ENCODE measurements at regions not wholly inside any gene's neighbourhood (a gene's known extent, or its start where the extent isn't known, plus 50 kb on each side); places are given as distances from the start of the nearest gene placed in this dataset.

DNA sequence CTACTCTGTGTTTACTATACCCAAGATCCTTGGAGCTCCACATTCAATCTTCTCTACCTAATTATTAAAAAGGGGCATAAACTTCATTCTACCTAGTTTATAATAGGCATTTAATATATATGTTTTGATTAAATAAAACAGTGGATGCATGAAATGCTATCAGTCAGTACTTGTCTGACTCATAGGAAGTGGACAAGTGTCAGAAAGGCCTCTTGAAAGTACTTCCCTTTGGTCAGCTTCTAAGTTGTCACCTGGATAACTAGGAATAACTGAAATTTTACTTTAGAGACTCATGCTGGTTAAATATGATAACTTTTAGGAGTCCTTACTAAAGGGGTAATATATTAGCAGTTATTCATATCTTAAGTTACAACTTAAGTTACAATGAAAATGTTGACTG, 329.8 kb downstream of the KLF5 start:
- no peak for TF ChIP-seq POLR2A (IDR thresholded peaks at IDR 0.05; ENCODE audit: low read depth)
- TF ChIP-seq POLR2AphosphoS5 (IDR thresholded peaks at IDR 0.05), result no peak

Data from esophagus muscularis mucosa (tissue), 2 donors.